CD4-positive, alpha-beta T cell (primary cell): ENCODE measurements at regions not wholly inside any gene's neighbourhood (a gene's known extent, or its start where the extent isn't known, plus 50 kb on each side); places are given as distances from the start of the nearest gene placed in this dataset.

Source experiments
- ATAC-seq: fragments of 200-7000 bp; cut with Tn5 transposase; one replicate; pipeline ENCODE4 v1.10.0; 2022; ENCODE audit warnings: mild to moderate bottlenecking; ENCODE audit not compliant: poor library complexity
- CTCF ChIA-PET: fragments of 350-600 bp; sonication (Branson Sonifier 250); formaldehyde crosslinking; loops from one replicate; lab custom pipeline; 2021; ENCODE audit warnings: antibody characterized with exemption, inconsistent platforms; lab: Charles Lee
- POLR2A ChIA-PET: fragments of 350-600 bp; sonication (Branson Sonifier 250); formaldehyde crosslinking; loops from one replicate; lab custom pipeline; 2021; ENCODE audit warnings: antibody characterized with exemption, inconsistent platforms; lab: Charles Lee
- DNase-seq, 14 experiments: peaks; one replicate each; pipeline ENCODE4 v3.0.0-alpha.2; 2013 to 2020; ENCODE audit warnings: mixed read lengths in 2 of 14
- H3K27ac ChIP-seq, 2 donors: one replicate each; pipeline versions ENCODE4 v1.5.1 to v1.7.0; 2013; ENCODE audit warnings: low read length in 2 of 2, low read depth in 1 of 2, mild to moderate bottlenecking in 1 of 2
- H3K27me3 ChIP-seq, 2 experiments: 1 replicate in 1 of 2; 2 replicates in 1 of 2; pipeline versions ENCODE4 v1.6.1 to v1.7.0; 2013; ENCODE audit warnings: low read length in 2 of 2, control low read depth in 1 of 2, mild to moderate bottlenecking in 1 of 2, moderate library complexity in 1 of 2; ENCODE audit not compliant: insufficient read depth in 2 of 2, control insufficient read depth in 1 of 2
- H3K36me3 ChIP-seq: one replicate; pipeline ENCODE4 v1.6.1; 2013; ENCODE audit warnings: low read length, control low read depth; ENCODE audit not compliant: insufficient read depth
- H3K4me1 ChIP-seq: one replicate; pipeline ENCODE4 v1.6.1; 2013; ENCODE audit warnings: low read length, control low read depth; ENCODE audit not compliant: insufficient read depth
- H3K4me3 ChIP-seq: one replicate; pipeline ENCODE4 v1.5.1; 2013; ENCODE audit warnings: mild to moderate bottlenecking, low read length, moderate library complexity
- H3K9me3 ChIP-seq, 2 experiments: 1 replicate in 1 of 2; 2 replicates in 1 of 2; pipeline versions ENCODE4 v1.6.1 to v1.7.0; 2013; ENCODE audit warnings: low read length in 2 of 2, mild to moderate bottlenecking in 2 of 2, control low read depth in 1 of 2, moderate library complexity in 1 of 2; ENCODE audit not compliant: control insufficient read depth in 1 of 2, insufficient read depth in 1 of 2
- H3K27ac Mint-ChIP-seq: one replicate; pipeline ENCODE4 v1.8.0; 2020; ENCODE audit warnings: mixed read lengths
- H3K27me3 Mint-ChIP-seq: one replicate; pipeline ENCODE4 v1.8.0; 2021; ENCODE audit warnings: mixed read lengths
- H3K36me3 Mint-ChIP-seq: one replicate; pipeline ENCODE4 v1.8.0; 2021; ENCODE audit warnings: low read depth, mixed read lengths
- H3K4me1 Mint-ChIP-seq: one replicate; pipeline ENCODE4 v1.8.0; 2021; ENCODE audit warnings: low read depth, mixed read lengths
- H3K4me3 Mint-ChIP-seq: one replicate; pipeline ENCODE4 v1.8.0; 2020; ENCODE audit warnings: mild to moderate bottlenecking, mixed read lengths
- H3K9me3 Mint-ChIP-seq: one replicate; pipeline ENCODE4 v1.8.0; 2020; ENCODE audit warnings: mixed read lengths
- intact Hi-C, 2 experiments: fragments of 100-400 bp; cut with DNase I in 1 of 2; cut with micrococcal nuclease in 1 of 2; formaldehyde crosslinking; loops; one replicate each; pipeline versions ENCODE4 v1.15.1 to v1.9.0; 2023 to 2025; cut with DNase I, micrococcal nuclease
- TF ChIP-seq, protein P1 (sequence below): fragments of 200-600 bp; IDR thresholded peaks from one replicate; pipeline ENCODE4 v1.8.0; 2022; ENCODE audit warnings: antibody characterized with exemption, mild to moderate bottlenecking

- TF ChIP-seq, protein P1, sequence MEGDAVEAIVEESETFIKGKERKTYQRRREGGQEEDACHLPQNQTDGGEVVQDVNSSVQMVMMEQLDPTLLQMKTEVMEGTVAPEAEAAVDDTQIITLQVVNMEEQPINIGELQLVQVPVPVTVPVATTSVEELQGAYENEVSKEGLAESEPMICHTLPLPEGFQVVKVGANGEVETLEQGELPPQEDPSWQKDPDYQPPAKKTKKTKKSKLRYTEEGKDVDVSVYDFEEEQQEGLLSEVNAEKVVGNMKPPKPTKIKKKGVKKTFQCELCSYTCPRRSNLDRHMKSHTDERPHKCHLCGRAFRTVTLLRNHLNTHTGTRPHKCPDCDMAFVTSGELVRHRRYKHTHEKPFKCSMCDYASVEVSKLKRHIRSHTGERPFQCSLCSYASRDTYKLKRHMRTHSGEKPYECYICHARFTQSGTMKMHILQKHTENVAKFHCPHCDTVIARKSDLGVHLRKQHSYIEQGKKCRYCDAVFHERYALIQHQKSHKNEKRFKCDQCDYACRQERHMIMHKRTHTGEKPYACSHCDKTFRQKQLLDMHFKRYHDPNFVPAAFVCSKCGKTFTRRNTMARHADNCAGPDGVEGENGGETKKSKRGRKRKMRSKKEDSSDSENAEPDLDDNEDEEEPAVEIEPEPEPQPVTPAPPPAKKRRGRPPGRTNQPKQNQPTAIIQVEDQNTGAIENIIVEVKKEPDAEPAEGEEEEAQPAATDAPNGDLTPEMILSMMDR: no peak
- Mint-ChIP-seq H3K4me1 (no peaks in the 10 kb centered on the region), H3K27me3 (no peaks in the 10 kb centered on the region), H3K4me3 (no peak overlapping the region), H3K36me3 (no peaks in the 10 kb centered on the region), H3K27ac (no peak overlapping the region), H3K9me3 (peaks cover 3% of the 10 kb centered on the region)
- intact Hi-C loops: no loop called here
- H3K36me3 ChIP-seq: no peaks in the 10 kb centered on the region
- no peaks in the 10 kb centered on the region for H3K27me3 ChIP-seq
- DNase-seq (no peak), ATAC-seq (no peak)
- no peak overlapping the region for H3K27ac ChIP-seq
- no peak overlapping the region for H3K4me3 ChIP-seq
- ChIA-PET CTCF (no interaction called here), POLR2A (no interaction called here)
- no peaks in the 10 kb centered on the region for H3K4me1 ChIP-seq
- H3K9me3 ChIP-seq: peaks cover 0 to 5% of the 10 kb centered on the region in 2 experiments
Observed at GRCh38 chr1:191240925-191241324, 763.3 kb upstream of the BRINP3 start.

GRCh38 chr1:191255354-191256054 lies 777.8 kb upstream of the BRINP3 start:
- POLR2A ChIA-PET: no interaction called here
- H3K4me3 Mint-ChIP-seq: no peak overlapping the region

DNA sequence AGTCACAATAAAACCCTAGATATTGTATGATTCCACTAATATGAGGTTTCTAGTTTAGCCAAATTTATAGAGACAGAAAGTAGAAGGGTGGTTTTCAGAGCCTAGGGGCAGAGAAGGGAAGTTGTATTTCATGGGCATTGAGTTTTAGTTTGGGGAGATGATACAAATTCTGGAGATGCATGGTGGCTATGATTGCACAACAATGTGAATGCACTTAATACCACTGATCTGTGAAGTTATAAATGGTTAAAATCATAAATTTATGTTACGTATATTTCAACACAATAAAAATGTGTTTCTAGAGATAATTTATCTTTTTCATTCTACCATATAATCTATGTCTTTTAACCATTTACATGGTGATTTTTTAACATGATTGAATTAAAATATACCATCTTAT lies 779.3 kb upstream of the BRINP3 start:
- Histone ChIP-seq H3K4me1 (no peaks in the 10 kb centered on the region), H3K36me3 (no peaks in the 10 kb centered on the region), H3K27me3 (no peaks in the 10 kb centered on the region), H3K4me3 (no peak overlapping the region), H3K9me3 (peaks cover 0 to 5% of the 10 kb centered on the region in 2 experiments), H3K27ac (no peak overlapping the region)
- Mint-ChIP-seq H3K4me3 (no peak overlapping the region), H3K36me3 (no peaks in the 10 kb centered on the region), H3K27ac (no peak overlapping the region), H3K4me1 (no peaks in the 10 kb centered on the region), H3K27me3 (no peaks in the 10 kb centered on the region), H3K9me3 (no peaks in the 10 kb centered on the region)
- intact Hi-C loops: no loop called here
- no peak for ATAC-seq
- DNase-seq: no peak
- TF ChIP-seq, protein P1: no peak
- ChIA-PET CTCF (no interaction called here), POLR2A (no interaction called here)

More at GRCh38 chr1:191255354-191256054, 777.8 kb upstream of the BRINP3 start:
- H3K9me3 ChIP-seq: peaks cover 0 to 5% of the 10 kb centered on the region in 2 experiments
- ATAC-seq (no peak), DNase-seq (no peak)
- Mint-ChIP-seq H3K27me3 (no peaks in the 10 kb centered on the region), H3K36me3 (no peaks in the 10 kb centered on the region), H3K27ac (no peak overlapping the region), H3K9me3 (peaks cover 4% of the 10 kb centered on the region), H3K4me1 (no peaks in the 10 kb centered on the region)
- no peak overlapping the region for H3K4me3 ChIP-seq
- TF ChIP-seq, protein P1: no peak
- no peaks in the 10 kb centered on the region for H3K36me3 ChIP-seq
- H3K27ac ChIP-seq: no peak overlapping the region
- no peaks in the 10 kb centered on the region for H3K4me1 ChIP-seq
- intact Hi-C loops: no loop called here
- CTCF ChIA-PET: no interaction called here
- no peaks in the 10 kb centered on the region for H3K27me3 ChIP-seq
